ENCODE measurements at regions not wholly inside any gene's neighbourhood (a gene's known extent, or its start where the extent isn't known, plus 50 kb on each side); places are given as distances from the start of the nearest gene placed in this dataset.

- Histone ChIP-seq H3K4me3 (ENCODE audit: low read length in 3 of 3) (no peak overlapping the region), H3K4me1 (ENCODE audit: control insufficient read depth in 2 of 3, insufficient read depth in 2 of 3, low read depth in 1 of 3, low read length in 3 of 3) (no peaks in the 10 kb centered on the region), H3K27ac (ENCODE audit: low read depth in 2 of 2, low read length in 2 of 2) (no peak overlapping the region), H3K36me3 (ENCODE audit: control insufficient read depth in 2 of 3, insufficient read depth in 3 of 3, low read length in 3 of 3) (no peaks in the 10 kb centered on the region), H3K9ac (ENCODE audit: low read length in 3 of 3) (no peak overlapping the region), H3K27me3 (ENCODE audit: control insufficient read depth, insufficient read depth, low read length) (no peaks in the 10 kb centered on the region), H3K9me3 (ENCODE audit: control insufficient read depth in 2 of 3, insufficient read depth in 1 of 3, low read length in 3 of 3) (no peaks in the 10 kb centered on the region)
- intact Hi-C loops (cut with DNase I): no loop called here
- DNase-seq: no peak
- TF ChIP-seq, protein P1, sequence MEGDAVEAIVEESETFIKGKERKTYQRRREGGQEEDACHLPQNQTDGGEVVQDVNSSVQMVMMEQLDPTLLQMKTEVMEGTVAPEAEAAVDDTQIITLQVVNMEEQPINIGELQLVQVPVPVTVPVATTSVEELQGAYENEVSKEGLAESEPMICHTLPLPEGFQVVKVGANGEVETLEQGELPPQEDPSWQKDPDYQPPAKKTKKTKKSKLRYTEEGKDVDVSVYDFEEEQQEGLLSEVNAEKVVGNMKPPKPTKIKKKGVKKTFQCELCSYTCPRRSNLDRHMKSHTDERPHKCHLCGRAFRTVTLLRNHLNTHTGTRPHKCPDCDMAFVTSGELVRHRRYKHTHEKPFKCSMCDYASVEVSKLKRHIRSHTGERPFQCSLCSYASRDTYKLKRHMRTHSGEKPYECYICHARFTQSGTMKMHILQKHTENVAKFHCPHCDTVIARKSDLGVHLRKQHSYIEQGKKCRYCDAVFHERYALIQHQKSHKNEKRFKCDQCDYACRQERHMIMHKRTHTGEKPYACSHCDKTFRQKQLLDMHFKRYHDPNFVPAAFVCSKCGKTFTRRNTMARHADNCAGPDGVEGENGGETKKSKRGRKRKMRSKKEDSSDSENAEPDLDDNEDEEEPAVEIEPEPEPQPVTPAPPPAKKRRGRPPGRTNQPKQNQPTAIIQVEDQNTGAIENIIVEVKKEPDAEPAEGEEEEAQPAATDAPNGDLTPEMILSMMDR (IDR thresholded peaks at IDR 0.05; ENCODE audit: borderline replicate concordance, extremely low read depth, insufficient read depth): no peak
- no peak for FAIRE-seq
These were observed 1667.9 kb upstream of the PCDH7 start for GRCh38 chr4:29052266-29052665.

GRCh38 chr4:29058531-29058930 is 1661.6 kb upstream of the PCDH7 start:
- intact Hi-C loops (cut with DNase I): no loop called here
- no peak overlapping the region for H3K4me3 ChIP-seq (ENCODE audit: low read length in 3 of 3)
- H3K9me3 ChIP-seq (ENCODE audit: control insufficient read depth in 2 of 3, insufficient read depth in 1 of 3, low read length in 3 of 3): no peaks in the 10 kb centered on the region
- no peaks in the 10 kb centered on the region for H3K27me3 ChIP-seq (ENCODE audit: control insufficient read depth, insufficient read depth, low read length)
- H3K36me3 ChIP-seq (ENCODE audit: control insufficient read depth in 2 of 3, insufficient read depth in 3 of 3, low read length in 3 of 3): no peaks in the 10 kb centered on the region
- H3K4me1 ChIP-seq (ENCODE audit: control insufficient read depth in 2 of 3, insufficient read depth in 2 of 3, low read depth in 1 of 3, low read length in 3 of 3): no peaks in the 10 kb centered on the region
- TF ChIP-seq, protein P1 (IDR thresholded peaks at IDR 0.05; ENCODE audit: borderline replicate concordance, extremely low read depth, insufficient read depth): no peak
- no peak overlapping the region for H3K9ac ChIP-seq (ENCODE audit: low read length in 3 of 3)
- no peak for FAIRE-seq
- DNase-seq: no peak
- no peak overlapping the region for H3K27ac ChIP-seq (ENCODE audit: low read depth in 2 of 2, low read length in 2 of 2)

- no peak overlapping the region for H3K9ac ChIP-seq (ENCODE audit: low read length in 3 of 3)
- intact Hi-C loops (cut with DNase I): no loop called here
These were observed 1653.3 kb upstream of the PCDH7 start for GRCh38 chr4:29066861-29067260.

More at GRCh38 chr4:29066861-29067260, 1653.3 kb upstream of the PCDH7 start:
- H3K36me3 ChIP-seq (ENCODE audit: control insufficient read depth in 2 of 3, insufficient read depth in 3 of 3, low read length in 3 of 3): no peaks in the 10 kb centered on the region
- H3K4me3 ChIP-seq (ENCODE audit: low read length in 3 of 3): no peak overlapping the region
- no peaks in the 10 kb centered on the region for H3K4me1 ChIP-seq (ENCODE audit: control insufficient read depth in 2 of 3, insufficient read depth in 2 of 3, low read depth in 1 of 3, low read length in 3 of 3)
- FAIRE-seq: no peak
- TF ChIP-seq, protein P1 (IDR thresholded peaks at IDR 0.05; ENCODE audit: borderline replicate concordance, extremely low read depth, insufficient read depth): no peak
- no peak for DNase-seq
- no peak overlapping the region for H3K27ac ChIP-seq (ENCODE audit: low read depth in 2 of 2, low read length in 2 of 2)
- no peaks in the 10 kb centered on the region for H3K27me3 ChIP-seq (ENCODE audit: control insufficient read depth, insufficient read depth, low read length)
- no peaks in the 10 kb centered on the region for H3K9me3 ChIP-seq (ENCODE audit: control insufficient read depth in 2 of 3, insufficient read depth in 1 of 3, low read length in 3 of 3)
